ENCODE measurements at regions not wholly inside any gene's neighbourhood (a gene's known extent, or its start where the extent isn't known, plus 50 kb on each side); places are given as distances from the start of the nearest gene placed in this dataset.

- no peak for TF ChIP-seq CREB5 (CRISPR knock-in tag; IDR thresholded peaks at IDR 0.05; ENCODE audit: low read depth)
- TF ChIP-seq ZFP3 (CRISPR knock-in tag; IDR thresholded peaks at IDR 0.05): no peak
- no peak for TF ChIP-seq ESRRG (CRISPR knock-in tag; IDR thresholded peaks at IDR 0.05)
- TF ChIP-seq PATZ1 (CRISPR knock-in tag; IDR thresholded peaks at IDR 0.05; ENCODE audit: borderline replicate concordance): no peak
- no peak for TF ChIP-seq POU6F1 (CRISPR knock-in tag; IDR thresholded peaks at IDR 0.05; ENCODE audit: borderline replicate concordance, low read depth)
- no peak for TF ChIP-seq PPARA (CRISPR knock-in tag; IDR thresholded peaks at IDR 0.05; ENCODE audit: borderline replicate concordance)
- no peak for TF ChIP-seq TCF4 (CRISPR knock-in tag; IDR thresholded peaks at IDR 0.05; ENCODE audit: borderline replicate concordance)
- no peak for TF ChIP-seq ZNF8 (CRISPR knock-in tag; IDR thresholded peaks at IDR 0.05)
- TF ChIP-seq OSR1 (CRISPR knock-in tag; IDR thresholded peaks at IDR 0.05): no peak
- TF ChIP-seq RARB (CRISPR knock-in tag; IDR thresholded peaks at IDR 0.05): no peak
- no peak for TF ChIP-seq BACH2 (CRISPR knock-in tag; IDR thresholded peaks at IDR 0.05; ENCODE audit: borderline replicate concordance)
- no peak for TF ChIP-seq ZC3H10 (CRISPR knock-in tag; IDR thresholded peaks at IDR 0.05)
Observed at GRCh38 chr3:5503136-5503535, 315.6 kb downstream of the EDEM1 start.
